Breast epithelium (tissue), 4 donors: ENCODE measurements at regions not wholly inside any gene's neighbourhood (a gene's known extent, or its start where the extent isn't known, plus 50 kb on each side); places are given as distances from the start of the nearest gene placed in this dataset.

ENCODE experiments used
- DNase-seq, 2 donors: peaks; one replicate each; pipeline ENCODE4 v3.0.0-alpha.2; 2019; ENCODE audit warnings: low spot score in 2 of 2
- H3K27ac ChIP-seq, 2 donors: fragments of 200-600 bp; sonication (generic) in 1 of 2; one replicate each; pipeline ENCODE4 v1.5.1; 2016 to 2019; ENCODE audit warnings: mild to moderate bottlenecking in 1 of 2
- H3K27me3 ChIP-seq, 2 donors: fragments of 200-600 bp; sonication (generic) in 1 of 2; one replicate each; pipeline versions ENCODE4 v1.5.1 to v1.6.0; 2017 to 2019; ENCODE audit warnings: control low read depth in 1 of 2, mild to moderate bottlenecking in 1 of 2
- H3K36me3 ChIP-seq: fragments of 200-600 bp; one replicate; pipeline ENCODE4 v1.5.1; 2019
- H3K4me1 ChIP-seq, 2 donors: fragments of 200-600 bp; sonication (generic); one replicate each; pipeline ENCODE4 v1.5.1; 2016 to 2019; ENCODE audit warnings: control low read depth in 1 of 2
- H3K4me3 ChIP-seq, 3 donors: fragments of 200-600 bp; sonication (generic); 1 replicate in 2 of 3; 2 replicates in 1 of 3; pipeline ENCODE4 v1.5.1; 2016 to 2019; ENCODE audit warnings: mild to moderate bottlenecking in 3 of 3, moderate library complexity in 2 of 3
- H3K9me3 ChIP-seq, 2 donors: fragments of 200-600 bp; sonication (generic) in 1 of 2; one replicate each; pipeline ENCODE4 v1.5.1; 2016 to 2019; ENCODE audit warnings: control low read depth in 1 of 2
- CTCF ChIP-seq, 3 donors: fragments of 450-650 bp; IDR thresholded peaks; one replicate each; pipeline ENCODE4 v1.5.1; 2016 to 2017; ENCODE audit warnings: antibody characterized with exemption in 3 of 3, mild to moderate bottlenecking in 3 of 3, moderate library complexity in 3 of 3
- POLR2A ChIP-seq: fragments of 450-650 bp; IDR thresholded peaks from one replicate; pipeline ENCODE4 v1.6.1; 2016; ENCODE audit warnings: antibody characterized with exemption, mild to moderate bottlenecking, moderate library complexity
- POLR2AphosphoS5 ChIP-seq, 3 donors: sonication (generic); formaldehyde crosslinking; IDR thresholded peaks; one replicate each; pipeline ENCODE4 v1.6.1; 2017; ENCODE audit warnings: antibody characterized with exemption in 3 of 3
- intact Hi-C: fragments of 100-400 bp; cut with DNase I; formaldehyde crosslinking; loops from one replicate; pipeline ENCODE4 v1.15.1; 2023; ENCODE audit warnings: low total_unique reads

GRCh38 chr5:165569551-165569950 is 2064.1 kb downstream of the MAT2B start:
- no peak for TF ChIP-seq CTCF (IDR thresholded peaks at IDR 0.05)
- TF ChIP-seq POLR2AphosphoS5 (IDR thresholded peaks at IDR 0.05): no peak
- no peak for TF ChIP-seq POLR2A
- Histone ChIP-seq H3K4me3 (no peak overlapping the region), H3K27me3 (no peaks in the 10 kb centered on the region), H3K9me3 (no peaks in the 10 kb centered on the region), H3K36me3 (no peaks in the 10 kb centered on the region), H3K27ac (no peak overlapping the region), H3K4me1 (no peaks in the 10 kb centered on the region)
- no peak for DNase-seq
- intact Hi-C loops: no loop called here

- TF ChIP-seq POLR2AphosphoS5 (IDR thresholded peaks at IDR 0.05) (no peak), POLR2A (no peak), CTCF (IDR thresholded peaks at IDR 0.05) (no peak)
- intact Hi-C loops: no loop called here
- no peaks in the 10 kb centered on the region for H3K27me3 ChIP-seq
- DNase-seq: no peak
- H3K4me3 ChIP-seq: no peak overlapping the region
- H3K36me3 ChIP-seq: no peaks in the 10 kb centered on the region
- H3K27ac ChIP-seq: no peak overlapping the region
- no peaks in the 10 kb centered on the region for H3K9me3 ChIP-seq
- no peaks in the 10 kb centered on the region for H3K4me1 ChIP-seq
Observed at GRCh38 chr5:165573445-165573844, 2068.0 kb downstream of the MAT2B start.

- intact Hi-C loops: no loop called here
- H3K9me3 ChIP-seq: no peaks in the 10 kb centered on the region
- H3K36me3 ChIP-seq: no peaks in the 10 kb centered on the region
- H3K4me3 ChIP-seq: no peak overlapping the region
- TF ChIP-seq POLR2AphosphoS5 (IDR thresholded peaks at IDR 0.05): no peak
- no peak for TF ChIP-seq POLR2A
- TF ChIP-seq CTCF (IDR thresholded peaks at IDR 0.05): no peak
- no peaks in the 10 kb centered on the region for H3K4me1 ChIP-seq
- no peaks in the 10 kb centered on the region for H3K27me3 ChIP-seq
- no peak for DNase-seq
- no peak overlapping the region for H3K27ac ChIP-seq
Observed at GRCh38 chr5:165574100-165574499, 2068.7 kb downstream of the MAT2B start.

GRCh38 chr5:165576678-165577275 is 2071.4 kb downstream of the MAT2B start:
- TF ChIP-seq CTCF (IDR thresholded peaks at IDR 0.05): no peak
- TF ChIP-seq POLR2AphosphoS5 (IDR thresholded peaks at IDR 0.05): no peak
- no peak for TF ChIP-seq POLR2A
- no peak overlapping the region for H3K4me3 ChIP-seq
- DNase-seq: no peak
- no peaks in the 10 kb centered on the region for H3K36me3 ChIP-seq
- no peaks in the 10 kb centered on the region for H3K4me1 ChIP-seq
- no peaks in the 10 kb centered on the region for H3K9me3 ChIP-seq
- intact Hi-C loops: no loop called here
- no peaks in the 10 kb centered on the region for H3K27me3 ChIP-seq
- H3K27ac ChIP-seq: no peak overlapping the region

- no peak overlapping the region for H3K4me3 ChIP-seq
- H3K4me1 ChIP-seq: no peaks in the 10 kb centered on the region
- H3K36me3 ChIP-seq: no peaks in the 10 kb centered on the region
- no peak for DNase-seq
- no peaks in the 10 kb centered on the region for H3K27me3 ChIP-seq
- no peak for TF ChIP-seq POLR2AphosphoS5 (IDR thresholded peaks at IDR 0.05)
- no peak for TF ChIP-seq POLR2A
- no peak for TF ChIP-seq CTCF (IDR thresholded peaks at IDR 0.05)
- no peak overlapping the region for H3K27ac ChIP-seq
- intact Hi-C loops: no loop called here
- no peaks in the 10 kb centered on the region for H3K9me3 ChIP-seq
Observed at GRCh38 chr5:165579911-165580310, 2074.5 kb downstream of the MAT2B start.
